VCaP (cell line): ENCODE measurements at regions not wholly inside any gene's neighbourhood (a gene's known extent, or its start where the extent isn't known, plus 50 kb on each side); places are given as distances from the start of the nearest gene placed in this dataset.

Source experiments
- H3K27ac ChIP-seq: fragments of 450-650 bp; 2 replicates; pipeline ENCODE4 v1.5.1; 2017
- TF ChIP-seq, protein P1 (sequence below): fragments of 450-650 bp; conservative IDR thresholded peaks from 2 replicates; pipeline ENCODE4 v1.5.1; 2017; ENCODE audit warnings: mild to moderate bottlenecking, moderate library complexity

DNA sequence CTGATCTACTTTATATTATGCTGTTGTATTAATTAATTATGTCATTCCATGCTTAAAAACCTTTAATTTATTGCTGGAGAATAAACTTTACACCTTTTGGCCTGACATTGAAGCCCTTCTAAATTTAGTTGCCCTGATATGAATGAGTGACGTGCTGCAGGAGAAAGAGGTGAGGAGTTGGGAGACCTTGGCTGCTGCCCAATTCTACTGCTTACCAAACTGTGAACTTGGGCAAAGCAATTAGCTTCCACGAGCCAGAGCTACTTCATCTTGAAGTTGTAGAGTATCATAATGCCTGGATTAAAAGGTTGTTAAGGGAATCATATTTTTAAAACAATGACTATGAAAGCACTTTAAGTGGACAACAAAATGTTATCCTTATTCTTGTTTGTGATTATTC is 126.8 kb upstream of the DEPDC1 start:
- TF ChIP-seq, protein P1, sequence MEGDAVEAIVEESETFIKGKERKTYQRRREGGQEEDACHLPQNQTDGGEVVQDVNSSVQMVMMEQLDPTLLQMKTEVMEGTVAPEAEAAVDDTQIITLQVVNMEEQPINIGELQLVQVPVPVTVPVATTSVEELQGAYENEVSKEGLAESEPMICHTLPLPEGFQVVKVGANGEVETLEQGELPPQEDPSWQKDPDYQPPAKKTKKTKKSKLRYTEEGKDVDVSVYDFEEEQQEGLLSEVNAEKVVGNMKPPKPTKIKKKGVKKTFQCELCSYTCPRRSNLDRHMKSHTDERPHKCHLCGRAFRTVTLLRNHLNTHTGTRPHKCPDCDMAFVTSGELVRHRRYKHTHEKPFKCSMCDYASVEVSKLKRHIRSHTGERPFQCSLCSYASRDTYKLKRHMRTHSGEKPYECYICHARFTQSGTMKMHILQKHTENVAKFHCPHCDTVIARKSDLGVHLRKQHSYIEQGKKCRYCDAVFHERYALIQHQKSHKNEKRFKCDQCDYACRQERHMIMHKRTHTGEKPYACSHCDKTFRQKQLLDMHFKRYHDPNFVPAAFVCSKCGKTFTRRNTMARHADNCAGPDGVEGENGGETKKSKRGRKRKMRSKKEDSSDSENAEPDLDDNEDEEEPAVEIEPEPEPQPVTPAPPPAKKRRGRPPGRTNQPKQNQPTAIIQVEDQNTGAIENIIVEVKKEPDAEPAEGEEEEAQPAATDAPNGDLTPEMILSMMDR: no peak
- H3K27ac ChIP-seq: no peak overlapping the region

DNA sequence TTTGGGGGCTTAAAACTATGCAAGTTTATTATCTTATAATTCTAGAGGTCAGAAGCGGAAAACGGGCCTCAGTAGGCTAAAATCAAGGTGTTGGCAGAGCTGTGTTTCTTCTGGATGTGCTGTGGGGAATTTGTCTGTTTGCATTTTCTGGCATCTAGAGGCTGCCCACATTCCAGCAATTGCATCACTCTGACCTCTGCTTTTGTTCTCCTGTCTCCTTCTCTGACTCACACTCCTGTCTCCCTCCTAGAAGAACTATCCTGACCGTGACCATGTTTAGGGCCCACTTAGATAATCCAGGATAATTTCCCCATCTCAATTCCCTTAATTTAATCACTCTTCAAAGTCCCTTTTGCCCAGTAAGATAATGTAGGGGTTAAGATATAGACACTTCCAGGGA is 127.4 kb upstream of the DEPDC1 start:
- TF ChIP-seq, protein P1: no peak
- H3K27ac ChIP-seq: no peak overlapping the region

DNA sequence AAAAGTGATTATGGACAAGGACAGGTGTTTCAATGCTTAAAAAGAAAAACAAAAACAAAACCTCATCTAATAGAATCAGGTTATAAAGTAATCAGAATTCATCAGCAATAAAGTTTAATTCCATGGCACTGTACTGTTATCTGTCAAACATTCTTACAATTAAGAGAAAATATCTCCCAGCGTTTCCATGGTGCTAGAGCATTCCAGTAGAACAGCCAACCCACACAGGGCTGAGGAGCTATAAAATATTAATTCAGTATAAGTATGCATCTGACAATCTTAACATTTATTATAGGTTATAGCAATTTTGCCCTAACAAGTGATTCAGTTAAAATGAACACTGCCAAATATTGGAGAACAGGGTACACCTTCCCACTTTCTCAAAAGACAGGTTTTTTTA is 128.7 kb upstream of the DEPDC1 start:
- no peak overlapping the region for H3K27ac ChIP-seq
- TF ChIP-seq, protein P1: no peak

DNA sequence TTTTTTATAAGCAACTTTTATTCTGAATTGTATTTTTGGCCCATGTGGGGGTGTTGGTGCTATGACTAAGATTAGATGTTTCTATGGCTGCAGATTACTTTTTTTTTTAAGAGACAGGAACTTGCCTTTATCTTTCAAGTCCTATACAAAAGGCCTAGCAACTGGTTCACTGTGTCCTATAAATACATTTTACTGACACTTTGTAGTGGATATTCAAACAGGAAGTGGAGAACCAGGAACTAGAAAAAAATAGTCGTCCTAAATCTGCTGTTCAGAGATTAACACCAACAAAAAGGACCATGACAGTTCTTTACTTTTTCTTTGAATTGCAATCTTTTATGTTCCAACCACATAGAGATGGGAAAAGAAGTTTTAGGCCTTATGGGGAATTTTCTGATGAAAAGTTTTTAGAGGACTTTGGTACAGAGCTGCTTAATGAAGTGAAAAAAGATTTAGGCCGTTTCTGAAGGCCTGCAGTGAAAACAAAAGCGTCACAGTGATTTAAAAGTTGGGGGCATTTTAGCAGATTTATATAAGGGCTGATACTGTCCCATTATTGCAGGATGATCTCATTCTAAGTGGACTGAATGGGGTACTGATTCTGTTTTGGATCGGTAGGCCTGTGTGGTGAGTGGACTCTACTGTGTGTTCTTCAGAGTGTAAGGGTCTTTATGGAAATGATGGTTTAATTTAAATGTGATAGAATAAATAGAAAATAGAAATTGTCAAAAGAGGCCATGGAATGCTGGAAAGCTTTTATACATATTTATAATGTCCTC is 136.4 kb upstream of the DEPDC1 start:
- TF ChIP-seq, protein P1: no peak
- H3K27ac ChIP-seq: no peak overlapping the region

DNA sequence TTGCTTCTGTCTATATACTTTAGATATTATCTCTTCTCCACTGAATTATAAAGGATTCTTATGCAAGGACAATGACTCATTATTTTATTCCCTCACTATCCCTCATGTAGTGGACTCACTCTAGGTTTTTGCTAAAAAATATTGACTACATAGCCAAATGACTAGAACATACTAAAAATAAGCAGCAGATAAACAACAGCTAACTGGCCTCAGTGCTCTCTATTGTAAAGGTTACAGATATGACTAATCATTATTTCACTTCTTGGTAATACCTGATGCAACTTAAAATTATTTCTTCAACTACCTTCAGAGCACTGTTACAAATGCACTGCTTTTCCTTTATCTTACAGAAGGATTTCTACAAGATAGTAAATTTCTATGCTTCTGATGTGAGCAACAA is 147.6 kb upstream of the DEPDC1 start:
- no peak overlapping the region for H3K27ac ChIP-seq
- TF ChIP-seq, protein P1: no peak

DNA sequence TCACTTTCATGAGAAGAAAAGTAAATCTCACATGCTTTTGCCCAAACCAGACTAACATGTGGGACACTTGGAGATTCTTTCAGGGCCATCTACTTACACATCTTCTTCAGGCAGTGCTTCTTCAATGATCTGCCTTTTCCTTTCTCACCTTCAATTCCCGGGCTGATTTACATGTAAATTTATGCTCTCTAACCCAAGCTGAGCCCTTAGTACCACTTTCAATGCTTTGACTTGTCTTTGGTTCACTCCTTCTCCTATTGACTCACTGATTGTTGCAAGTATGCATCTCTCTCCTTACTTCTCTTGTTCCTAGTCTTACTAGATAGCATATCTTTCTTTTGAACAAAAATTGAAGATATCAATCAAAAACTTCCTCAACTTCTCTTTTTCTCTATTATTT is 154.2 kb upstream of the DEPDC1 start:
- H3K27ac ChIP-seq: no peak overlapping the region
- TF ChIP-seq, protein P1: no peak

DNA sequence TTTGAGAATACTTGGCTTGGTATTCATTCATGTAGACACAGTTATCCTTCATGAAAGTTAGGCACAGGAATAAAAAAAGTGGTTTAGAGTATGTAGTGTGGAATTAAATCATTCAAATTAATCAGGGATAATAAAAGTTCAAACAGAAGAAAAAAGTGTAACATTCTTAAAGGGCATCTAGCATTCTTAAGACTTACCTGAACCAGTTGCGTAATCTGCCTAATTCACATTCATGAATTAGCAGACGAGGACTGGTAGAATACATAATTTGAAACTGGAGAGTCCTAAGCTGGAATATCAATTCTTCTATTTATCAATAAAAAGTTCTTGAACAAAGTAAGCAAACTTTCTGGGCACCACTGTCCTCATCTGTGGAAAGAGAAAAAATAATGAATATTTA is 157.0 kb upstream of the DEPDC1 start:
- TF ChIP-seq, protein P1: no peak
- H3K27ac ChIP-seq: no peak overlapping the region
